Activated T-helper 1 cell treated with anti-CD3 and anti-CD28 coated beads, Interleukin-2, amount 50 U/mL, for 16 hours (primary cell): ENCODE measurements at regions not wholly inside any gene's neighbourhood (a gene's known extent, or its start where the extent isn't known, plus 50 kb on each side); places are given as distances from the start of the nearest gene placed in this dataset.
A peak's percentile ranks its signal among the peaks of the same experiment; 100 is the strongest.
"Not testable (repeated sequence)": the region's sequence is repeated elsewhere in the genome, so short reads cannot be mapped to it uniquely, and the experiment has no call there.

Experiments used
- DNase-seq, 2 donors: peaks; one replicate each; pipeline ENCODE4 v3.0.0-alpha.2; 2020; ENCODE audit warnings: low read depth in 1 of 2, low spot score in 1 of 2

- not testable (repeated sequence) for DNase-seq
These were observed 144.3 kb downstream of the CCDC74A start for GRCh38 chr2:131671841-131672470.

DNA sequence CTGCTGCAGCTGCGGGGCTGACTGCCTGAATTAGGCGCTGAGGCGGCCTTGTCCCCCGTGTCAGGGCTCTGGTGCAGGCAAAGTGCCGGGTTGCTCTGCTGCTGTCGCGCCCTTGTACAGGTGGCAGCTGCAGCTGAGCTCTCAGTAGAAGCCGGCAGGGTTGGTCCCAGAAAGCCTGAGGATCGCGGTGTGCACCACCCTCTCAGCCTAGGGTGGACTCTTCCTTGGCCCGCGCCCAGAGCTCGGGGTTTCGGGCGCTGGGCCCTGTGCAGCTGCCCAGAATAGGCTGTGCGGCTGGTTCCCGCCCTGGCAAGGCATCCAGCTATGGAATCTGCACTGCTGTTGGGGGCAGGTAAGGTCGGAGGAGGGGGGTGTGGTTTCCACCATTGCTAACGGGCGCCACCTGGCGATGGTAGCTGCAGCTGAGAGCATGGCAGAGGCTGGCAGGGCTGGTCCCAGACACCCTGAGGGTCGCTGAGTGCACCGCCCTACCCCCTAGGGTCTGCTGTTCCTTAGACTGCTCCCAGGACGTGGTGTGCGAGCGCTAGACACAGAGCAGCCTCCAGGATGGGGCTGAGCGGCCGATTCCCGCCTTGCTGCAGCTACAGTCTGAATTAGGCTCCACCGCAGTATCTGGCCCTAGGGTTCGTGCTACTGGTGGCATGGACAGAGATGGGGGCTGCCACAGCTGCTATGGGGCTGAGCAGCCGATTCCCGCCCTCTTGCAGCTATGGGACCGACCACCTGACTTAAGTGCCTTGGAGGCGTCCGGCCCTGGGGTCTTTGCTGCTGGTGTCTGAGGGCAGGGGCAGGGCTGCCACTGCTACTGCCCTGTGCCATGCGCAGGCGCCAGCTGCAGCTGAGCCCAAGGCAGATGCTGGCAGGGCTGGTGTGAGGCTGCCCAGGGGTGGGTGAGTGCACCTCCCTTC is 145.0 kb downstream of the CCDC74A start:
- DNase-seq = peak; percentile 25 to 36

DNA sequence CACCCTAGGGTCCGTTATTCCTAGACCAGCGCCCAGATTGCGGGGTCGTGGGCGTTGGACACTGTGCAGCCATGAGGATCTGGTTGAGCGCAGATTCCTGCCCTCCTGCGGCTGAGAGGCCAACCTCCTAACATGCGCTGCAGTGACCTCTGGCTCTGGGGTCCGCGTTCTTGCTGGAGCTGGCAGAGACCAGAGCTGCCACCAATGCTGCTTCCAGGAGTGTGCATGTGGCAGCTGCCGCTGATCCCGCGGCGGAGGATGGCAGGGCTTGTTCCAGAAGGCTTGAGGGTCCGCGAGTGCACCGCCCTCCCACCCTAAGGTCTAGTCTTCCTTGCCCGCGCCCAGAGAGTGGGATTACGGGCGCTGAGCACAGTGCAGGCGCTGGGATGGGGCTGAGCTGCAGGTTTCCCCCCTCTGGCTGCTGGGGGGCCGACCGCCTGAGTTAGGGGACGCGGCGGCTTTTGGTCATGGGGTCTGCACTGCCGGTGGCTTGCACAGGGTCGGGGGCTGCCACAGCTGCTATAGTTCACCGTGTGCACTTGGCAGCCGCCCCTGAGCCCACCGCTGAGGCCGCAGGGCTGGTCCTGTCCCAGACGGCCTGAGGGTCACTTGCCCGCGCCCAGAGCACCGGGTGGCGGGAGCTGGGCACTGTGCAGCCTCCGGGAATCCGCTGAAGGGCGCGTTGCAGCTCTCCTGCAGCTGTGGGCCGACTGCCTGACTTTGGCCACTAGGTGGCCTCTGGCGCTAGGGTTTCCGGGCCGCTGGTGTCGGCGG is 145.9 kb downstream of the CCDC74A start:
- DNase-seq = peak; percentile 39 to 45

DNA sequence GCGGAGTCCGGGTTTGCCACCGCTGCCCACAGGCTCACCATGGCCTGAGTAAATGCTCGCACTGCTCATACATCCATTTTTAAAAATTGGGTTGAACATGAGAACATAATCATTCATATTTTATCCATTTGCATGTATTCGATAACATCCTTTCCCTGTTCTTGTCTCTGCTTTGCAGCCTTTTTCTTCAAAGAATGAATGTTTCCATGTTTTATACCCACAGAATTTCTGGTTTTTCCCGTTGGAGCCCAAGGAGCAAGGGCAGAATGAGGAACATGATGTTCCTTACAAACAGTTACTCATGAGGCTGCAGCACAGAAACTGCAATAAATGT is 146.5 kb downstream of the CCDC74A start:
- no peak for DNase-seq

- not testable (repeated sequence) for DNase-seq
These were observed 154.0 kb downstream of the CCDC74A start for GRCh38 chr2:131681611-131682121.

DNA sequence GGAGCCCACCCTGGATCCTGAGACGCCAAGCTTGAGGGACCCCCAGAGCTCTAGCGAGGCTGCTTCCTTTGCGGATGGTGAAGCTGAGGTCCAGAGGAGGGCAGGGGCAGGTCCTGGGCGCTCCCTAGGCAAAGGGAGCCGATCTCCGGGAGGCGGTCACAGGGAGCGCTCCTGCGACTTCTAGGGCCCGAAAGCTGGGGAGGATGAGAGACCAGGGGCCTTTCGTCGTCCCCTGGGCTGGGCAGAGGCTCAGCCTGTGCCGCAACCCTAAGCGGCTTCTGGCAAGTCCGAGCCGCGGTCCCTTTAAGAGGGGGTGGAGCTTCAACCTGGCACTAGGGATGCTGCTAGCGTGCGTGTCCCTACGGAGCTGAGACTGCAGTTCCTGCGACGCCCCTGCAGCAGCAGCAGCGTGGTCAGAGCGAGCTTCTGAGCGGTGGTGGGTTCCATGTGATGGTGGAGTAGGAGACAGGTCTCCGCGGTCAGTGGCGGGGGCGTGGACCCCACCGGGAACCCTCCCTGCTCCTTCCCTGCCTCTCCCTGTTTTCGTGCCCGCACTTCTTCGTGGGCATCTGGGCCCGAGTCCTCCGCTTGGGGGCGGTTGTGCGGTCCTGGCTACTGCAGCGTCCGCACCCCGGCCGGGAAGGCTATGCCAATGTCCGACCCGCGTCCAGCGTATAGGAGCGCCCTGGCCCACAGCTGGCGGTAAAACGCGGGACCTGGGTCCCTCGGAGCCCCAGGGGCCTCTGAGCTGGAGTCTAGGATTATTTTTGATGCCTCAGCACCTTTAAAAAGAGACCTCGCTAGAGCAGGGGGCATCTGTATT is 154.6 kb downstream of the CCDC74A start:
- DNase-seq = peak; percentile 51 to 56

DNA sequence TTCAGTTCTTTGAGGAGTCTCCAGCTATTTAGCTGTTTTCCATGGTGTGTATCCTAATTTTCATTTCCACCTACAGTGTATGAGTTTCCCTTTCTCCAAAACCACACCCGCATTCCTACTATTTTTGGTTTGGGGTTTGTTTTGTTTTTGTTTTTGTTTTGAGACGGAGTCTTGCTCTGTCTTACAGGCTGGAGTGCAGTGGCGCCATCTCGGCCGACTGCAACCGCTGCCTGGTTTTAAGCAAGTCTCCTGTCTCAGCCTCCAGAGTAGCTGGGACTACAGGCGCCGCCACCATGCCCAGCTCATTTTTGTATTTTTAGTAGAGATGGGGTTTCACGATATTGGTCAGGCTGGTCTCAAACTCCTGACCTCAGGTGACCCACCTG is 155.2 kb downstream of the CCDC74A start:
- not testable (repeated sequence) for DNase-seq

- DNase-seq = not testable (repeated sequence)
These were observed 157.1 kb downstream of the CCDC74A start for GRCh38 chr2:131684631-131685316.

GRCh38 chr2:131686164-131686893 is 158.6 kb downstream of the CCDC74A start:
- not testable (repeated sequence) for DNase-seq

- DNase-seq = not testable (repeated sequence)
These were observed 159.2 kb downstream of the CCDC74A start for GRCh38 chr2:131686894-131687238.

DNA sequence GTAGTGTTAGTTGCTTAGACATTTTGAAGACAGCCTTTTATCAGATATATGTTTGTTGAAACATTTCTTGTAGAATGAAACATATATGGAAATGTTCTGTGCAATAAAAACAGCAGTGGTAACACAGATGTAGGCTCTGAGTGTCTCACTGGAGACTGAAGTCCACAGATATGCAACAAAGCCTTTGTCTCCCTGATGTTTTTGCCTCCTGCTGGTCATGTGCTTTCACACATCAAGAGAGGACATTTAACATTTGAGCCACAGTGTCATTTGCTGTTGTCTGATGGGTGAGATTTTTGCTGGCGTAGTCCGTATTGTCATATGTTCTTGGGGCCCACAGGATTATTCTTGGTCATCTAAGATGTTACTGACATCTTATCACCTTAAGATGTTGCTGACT is 161.4 kb downstream of the CCDC74A start:
- not testable (repeated sequence) for DNase-seq

DNA sequence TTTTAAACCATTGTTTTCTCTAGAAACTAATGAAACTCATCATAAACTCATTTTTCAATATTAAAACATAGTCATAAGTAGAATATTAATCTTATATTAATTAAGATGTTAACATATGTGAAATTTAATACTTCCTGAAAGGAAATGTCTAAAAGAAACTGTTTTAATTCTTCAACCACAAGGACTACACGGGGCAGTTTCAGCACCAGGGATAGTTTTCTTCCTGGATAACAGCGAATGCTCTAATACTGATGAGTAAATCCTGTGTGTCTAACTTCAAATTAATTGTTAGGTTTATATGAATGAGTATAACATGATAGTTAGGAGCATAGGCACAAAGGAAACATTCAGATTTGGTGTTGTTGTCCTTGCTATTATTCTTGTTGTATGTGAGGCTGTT is 183.6 kb downstream of the CCDC74A start:
- DNase-seq = not testable (repeated sequence)

DNA sequence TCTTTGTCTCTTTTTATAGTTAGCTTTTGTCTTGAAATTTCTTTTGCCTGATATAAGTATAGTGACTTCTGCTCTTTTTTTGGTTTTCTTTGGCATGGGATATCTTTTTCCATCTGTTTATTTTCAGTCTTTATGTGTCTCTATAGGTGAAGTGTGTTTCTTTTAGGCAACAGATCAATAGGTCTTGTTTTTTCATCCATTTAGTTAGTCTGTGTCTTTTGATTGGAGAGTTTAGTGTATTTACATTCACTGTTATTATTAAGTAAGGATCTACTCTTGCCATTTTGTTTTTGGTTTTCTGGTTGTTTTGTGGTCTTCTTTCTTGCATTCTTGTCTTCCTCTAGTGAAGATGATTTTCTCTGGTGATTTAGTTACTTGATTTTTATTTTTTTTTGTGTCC is 190.2 kb downstream of the CCDC74A start:
- DNase-seq = not testable (repeated sequence)

DNA sequence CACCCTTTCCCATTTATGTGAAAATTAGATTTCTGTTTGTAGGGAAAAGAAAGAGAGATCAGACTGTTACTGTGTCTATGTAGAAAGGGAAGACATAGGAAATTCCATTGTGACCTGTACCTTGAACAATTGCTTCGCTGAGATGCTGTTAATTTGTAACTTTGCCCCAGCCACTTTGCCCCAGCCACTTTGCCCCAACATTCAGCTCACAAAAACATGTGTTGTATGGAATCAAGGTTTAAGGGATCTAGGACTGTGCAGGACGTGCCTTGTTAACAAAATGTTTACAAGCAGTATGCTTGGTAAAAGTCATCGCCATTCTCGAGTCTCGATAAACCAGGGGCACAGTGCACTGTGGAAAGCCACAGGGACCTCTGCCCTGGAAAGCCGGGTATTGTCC is 193.5 kb downstream of the CCDC74A start:
- not testable (repeated sequence) for DNase-seq

GRCh38 chr2:131722256-131722655 is 194.6 kb downstream of the CCDC74A start:
- DNase-seq = not testable (repeated sequence)

- DNase-seq = no peak
These were observed 196.3 kb downstream of the CCDC74A start for GRCh38 chr2:131724019-131724418.

DNA sequence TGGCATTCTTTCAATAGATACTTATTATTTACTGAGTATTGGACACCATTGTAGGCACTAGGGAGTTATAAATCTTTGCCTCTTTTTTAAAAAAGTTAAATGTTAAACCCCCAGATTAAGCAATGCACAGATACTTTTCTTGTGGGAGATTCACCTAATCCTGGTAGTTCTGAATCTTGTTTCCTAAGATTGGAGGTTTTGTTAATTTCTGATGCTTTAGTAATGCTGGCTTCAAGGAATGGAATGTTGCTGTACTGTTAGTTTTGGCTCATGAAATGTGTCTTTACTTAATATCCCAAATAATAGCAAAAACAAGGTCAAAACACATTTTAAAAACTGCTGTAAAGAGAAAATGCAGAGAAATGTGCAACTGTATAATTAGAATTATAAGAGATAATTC is 200.8 kb downstream of the CCDC74A start:
- not testable (repeated sequence) for DNase-seq

- not testable (repeated sequence) for DNase-seq
These were observed 205.8 kb downstream of the CCDC74A start for GRCh38 chr2:131733530-131733929.

DNA sequence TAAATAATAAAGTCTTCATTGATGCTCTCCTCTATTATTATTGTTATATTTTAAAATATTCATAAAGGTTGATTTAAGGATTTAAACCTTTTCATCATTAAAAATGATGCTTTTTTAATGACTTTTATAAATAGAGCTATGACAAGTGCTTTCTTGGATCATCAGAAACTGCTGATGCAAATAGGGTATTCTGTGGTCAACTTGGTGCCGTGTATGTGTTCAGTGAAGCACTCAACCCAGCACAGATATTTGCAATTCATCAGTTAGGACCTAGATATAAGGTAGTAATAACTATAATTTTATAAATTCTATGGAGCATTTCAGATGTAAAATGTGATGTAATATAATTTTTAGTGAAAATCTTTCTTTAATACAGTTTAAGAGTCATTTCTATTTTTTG is 208.7 kb downstream of the CCDC74A start:
- DNase-seq = not testable (repeated sequence)
